H9 (cell line): ENCODE measurements at regions not wholly inside any gene's neighbourhood (a gene's known extent, or its start where the extent isn't known, plus 50 kb on each side); places are given as distances from the start of the nearest gene placed in this dataset.

Experiments used
- DNase-seq: peaks from one replicate; pipeline ENCODE4 v3.0.0-alpha.2; 2017
- H2AFZ ChIP-seq: one replicate; pipeline ENCODE4 v1.6.1; 2013; ENCODE audit warnings: mild to moderate bottlenecking, low read length, control low read depth, moderate library complexity
- H2AK5ac ChIP-seq: 2 replicates; pipeline ENCODE4 v1.6.1; 2013; ENCODE audit warnings: low read length, control low read depth, mixed read lengths; ENCODE audit not compliant: insufficient read length
- H2BK120ac ChIP-seq: one replicate; pipeline ENCODE4 v1.6.1; 2013; ENCODE audit warnings: low read depth, mild to moderate bottlenecking, low read length, control low read depth, inconsistent platforms; ENCODE audit not compliant: poor library complexity, severe bottlenecking
- H2BK12ac ChIP-seq: 2 replicates; pipeline ENCODE4 v1.6.1; 2013; ENCODE audit warnings: low read length, control low read depth, mixed read lengths, low read depth; ENCODE audit not compliant: insufficient read length
- H2BK15ac ChIP-seq: 2 replicates; pipeline ENCODE4 v1.6.1; 2013; ENCODE audit warnings: low read depth, low read length, control low read depth
- H2BK20ac ChIP-seq: one replicate; pipeline ENCODE4 v1.6.1; 2013; ENCODE audit warnings: low read depth, mild to moderate bottlenecking, low read length, control low read depth, inconsistent platforms; ENCODE audit not compliant: poor library complexity, severe bottlenecking
- H2BK5ac ChIP-seq: 2 replicates; pipeline ENCODE4 v1.6.1; 2013; ENCODE audit warnings: low read length, control low read depth, mixed read lengths; ENCODE audit not compliant: insufficient read length
- H3K14ac ChIP-seq: 2 replicates; pipeline ENCODE4 v1.6.1; 2013; ENCODE audit warnings: low read length, control low read depth; ENCODE audit not compliant: insufficient read depth
- H3K18ac ChIP-seq: 2 replicates; pipeline ENCODE4 v1.6.1; 2013; ENCODE audit warnings: low read depth, mild to moderate bottlenecking, mixed read lengths, low read length, control low read depth; ENCODE audit not compliant: insufficient read length
- H3K23ac ChIP-seq: 2 replicates; pipeline ENCODE4 v1.6.1; 2013; ENCODE audit warnings: low read length, control low read depth, mixed read lengths, low read depth; ENCODE audit not compliant: insufficient read length
- H3K23me2 ChIP-seq: 2 replicates; pipeline ENCODE4 v1.6.1; 2013; ENCODE audit warnings: low read depth, mild to moderate bottlenecking, mixed read lengths, low read length, control low read depth; ENCODE audit not compliant: insufficient read length, poor library complexity, severe bottlenecking
- H3K27ac ChIP-seq: 2 replicates; pipeline ENCODE4 v1.5.1; 2013; ENCODE audit warnings: low read length, control low read depth, mixed read lengths, low read depth; ENCODE audit not compliant: insufficient read length
- H3K27me3 ChIP-seq: 2 replicates; pipeline ENCODE4 v1.6.1; 2013; ENCODE audit warnings: low read length, control low read depth, inconsistent platforms; ENCODE audit not compliant: insufficient read depth
- H3K4ac ChIP-seq: 2 replicates; pipeline ENCODE4 v1.6.1; 2013; ENCODE audit warnings: low read depth, mild to moderate bottlenecking, control low read depth, inconsistent platforms, low read length, moderate library complexity
- H3K4me1 ChIP-seq: 2 replicates; pipeline ENCODE4 v1.6.1; 2013; ENCODE audit warnings: low read length, control low read depth, inconsistent platforms; ENCODE audit not compliant: insufficient read depth
- H3K4me2 ChIP-seq: 2 replicates; pipeline ENCODE4 v1.6.1; 2013; ENCODE audit warnings: low read length, control low read depth, mixed read lengths; ENCODE audit not compliant: insufficient read length, insufficient read depth
- H3K56ac ChIP-seq: 2 replicates; pipeline ENCODE4 v1.6.1; 2013; ENCODE audit warnings: low read depth, mild to moderate bottlenecking, mixed read lengths, low read length, control low read depth; ENCODE audit not compliant: insufficient read length
- H3K79me1 ChIP-seq: 2 replicates; pipeline ENCODE4 v1.6.1; 2013; ENCODE audit warnings: low read depth, mild to moderate bottlenecking, moderate library complexity, low read length, control low read depth, inconsistent platforms; ENCODE audit not compliant: insufficient read depth, poor library complexity, severe bottlenecking
- H3K79me2 ChIP-seq: 2 replicates; pipeline ENCODE4 v1.6.1; 2013; ENCODE audit warnings: low read length, control low read depth, inconsistent platforms; ENCODE audit not compliant: insufficient read depth
- H3K9ac ChIP-seq: 2 replicates; pipeline ENCODE4 v1.6.1; 2013; ENCODE audit warnings: low read length, control low read depth, mixed read lengths; ENCODE audit not compliant: insufficient read length; ENCODE audit errors: extremely low read depth
- H3K9me3 ChIP-seq: one replicate; pipeline ENCODE4 v1.6.1; 2013; ENCODE audit warnings: low read depth, low read length, inconsistent platforms; ENCODE audit not compliant: control insufficient read depth
- H3T11ph ChIP-seq: one replicate; pipeline ENCODE4 v1.6.1; 2013; ENCODE audit warnings: mild to moderate bottlenecking, low read length, control low read depth, inconsistent platforms
- H4K20me1 ChIP-seq: one replicate; pipeline ENCODE4 v1.6.1; 2013; ENCODE audit not compliant: control insufficient read depth, insufficient read length, insufficient read depth
- H4K5ac ChIP-seq: 2 replicates; pipeline ENCODE4 v1.6.1; 2013; ENCODE audit warnings: low read depth, mild to moderate bottlenecking, mixed read lengths, low read length, control low read depth; ENCODE audit not compliant: insufficient read length
- H4K8ac ChIP-seq: replicated peaks from 2 replicates; pipeline ENCODE4 v1.6.1; 2013; ENCODE audit warnings: low read length, control low read depth, mixed read lengths, low read depth; ENCODE audit not compliant: insufficient read length
- H4K91ac ChIP-seq: 2 replicates; pipeline ENCODE4 v1.6.1; 2013; ENCODE audit warnings: low read depth, mild to moderate bottlenecking, moderate library complexity, mixed read lengths, low read length, control low read depth; ENCODE audit not compliant: insufficient read length
- H3K27ac Mint-ChIP-seq, 3 experiments: 2 replicates in 2 of 3; 3 replicates in 1 of 3; pipeline ENCODE4 v1.8.0; 2020 to 2021; ENCODE audit warnings: mixed read lengths in 3 of 3, mild to moderate bottlenecking in 1 of 3, moderate library complexity in 1 of 3
- H3K27me3 Mint-ChIP-seq: 2 replicates; pipeline ENCODE4 v1.8.0; 2021; ENCODE audit warnings: low read depth, mild to moderate bottlenecking, moderate library complexity, mixed read lengths
- H3K36me3 Mint-ChIP-seq, 3 experiments: 2 replicates in 2 of 3; 3 replicates in 1 of 3; pipeline ENCODE4 v1.8.0; 2020 to 2021; ENCODE audit warnings: low read depth in 3 of 3, mixed read lengths in 3 of 3; ENCODE audit not compliant: insufficient read depth in 1 of 3
- H3K4me1 Mint-ChIP-seq, 2 experiments: 2 replicates each; pipeline ENCODE4 v1.8.0; 2020; ENCODE audit warnings: mixed read lengths in 2 of 2
- H3K4me3 Mint-ChIP-seq, 2 experiments: 2 replicates in 1 of 2; 3 replicates in 1 of 2; pipeline ENCODE4 v1.8.0; 2020 to 2021; ENCODE audit warnings: mild to moderate bottlenecking in 2 of 2, mixed read lengths in 2 of 2, moderate library complexity in 1 of 2
- H3K9me3 Mint-ChIP-seq, 2 experiments: 2 replicates in 1 of 2; 3 replicates in 1 of 2; pipeline ENCODE4 v1.8.0; 2020; ENCODE audit warnings: mild to moderate bottlenecking in 2 of 2, mixed read lengths in 2 of 2, moderate library complexity in 1 of 2
- CTCF ChIP-seq: fragments of 200-600 bp; sonication (generic); conservative IDR thresholded peaks from 3 replicates; pipeline ENCODE4 v1.8.0; 2021; ENCODE audit warnings: antibody characterized with exemption, mild to moderate bottlenecking
- whole genome bisulfite sequencing: extraction: QIAGEN DNeasy Blood & Tissue Kit; methylation state at CpG from one replicate; pipeline ENCODE4 v1.1.7; 2013; ENCODE audit warnings: missing lambda C conversion rate, low lambda C conversion rate, mixed read lengths; ENCODE audit not compliant: insufficient read length; ENCODE audit errors: extremely low coverage; 5-methylcytosine and 5-hydroxymethylcytosine counted together

- H3K27me3 Mint-ChIP-seq = no peaks in the 10 kb centered on the region
- H4K5ac ChIP-seq = no peak overlapping the region
- no peak overlapping the region for H4K91ac ChIP-seq
- H2BK12ac ChIP-seq = no peak overlapping the region
- H2BK20ac ChIP-seq = no peak overlapping the region
- H2AFZ ChIP-seq = no peak overlapping the region
- no peak overlapping the region for H2AK5ac ChIP-seq
- no peak overlapping the region for H3K23ac ChIP-seq
- no CpG with 5 or more reads among the region's 1 CpG for WGBS
- no peak for DNase-seq
- no peaks in the 10 kb centered on the region for H4K20me1 ChIP-seq
- H3K18ac ChIP-seq = no peak overlapping the region
- H2BK5ac ChIP-seq = no peak overlapping the region
- peaks cover 12 to 14% of the 10 kb centered on the region in 2 experiments for H3K4me1 Mint-ChIP-seq
- H3K9me3 Mint-ChIP-seq = no peaks in the 10 kb centered on the region
- no peak overlapping the region for H3K56ac ChIP-seq
- no peaks in the 10 kb centered on the region for H3K23me2 ChIP-seq
- no peak overlapping the region for H3K4me2 ChIP-seq
- H3K79me2 ChIP-seq = no peaks in the 10 kb centered on the region
- H3K4me3 Mint-ChIP-seq = no peak overlapping the region
- H3K27ac ChIP-seq = no peak overlapping the region
- TF ChIP-seq CTCF = no peak
- no peak overlapping the region for H4K8ac ChIP-seq
- H3K27me3 ChIP-seq = no peaks in the 10 kb centered on the region
- no peak overlapping the region for H3K27ac Mint-ChIP-seq
- H3K79me1 ChIP-seq = no peaks in the 10 kb centered on the region
- no peaks in the 10 kb centered on the region for H3K9me3 ChIP-seq
- no peak overlapping the region for H2BK15ac ChIP-seq
- no peak overlapping the region for H3K9ac ChIP-seq
- H3K14ac ChIP-seq = no peak overlapping the region
- H3K4me1 ChIP-seq = peaks cover 4% of the 10 kb centered on the region; the same call in 1 of the 2 replicates
- no peak overlapping the region for H3K4ac ChIP-seq
- H2BK120ac ChIP-seq = no peak overlapping the region
- H3T11ph ChIP-seq = no peak overlapping the region
- peaks cover 0 to 2% (median 2%) of the 10 kb centered on the region in 3 experiments; a peak in 2 of 7 replicates for H3K36me3 Mint-ChIP-seq
Measured at GRCh38 chr5:126007841-126008240, 415.4 kb upstream of the GRAMD2B start.
